Right lobe of liver (tissue), 6 donors: ENCODE measurements at regions not wholly inside any gene's neighbourhood (a gene's known extent, or its start where the extent isn't known, plus 50 kb on each side); places are given as distances from the start of the nearest gene placed in this dataset.

Source experiments
- ATAC-seq, 4 donors: fragments of 200-7000 bp; cut with Tn5 transposase; one replicate each; pipeline ENCODE4 v1.9.1; 2020; ENCODE audit warnings: mild to moderate bottlenecking in 4 of 4, moderate library complexity in 4 of 4
- DNase-seq, 3 donors: peaks; one replicate each; pipeline ENCODE4 v3.0.0-alpha.2; 2020
- H3K27ac ChIP-seq, 3 donors: fragments of 200-600 bp; one replicate each; pipeline ENCODE4 v1.8.0; 2022
- H3K27me3 ChIP-seq, 2 donors: fragments of 200-600 bp; one replicate each; pipeline ENCODE4 v1.8.0; 2022
- H3K36me3 ChIP-seq, 4 donors: fragments of 200-600 bp; sonication (generic) in 1 of 4; one replicate each; pipeline versions ENCODE4 v1.5.1 to v1.8.0; 2017 to 2022; ENCODE audit warnings: control low read depth in 1 of 4
- H3K4me1 ChIP-seq, 4 donors: fragments of 200-600 bp; sonication (generic) in 1 of 4; one replicate each; pipeline versions ENCODE4 v1.5.1 to v1.8.0; 2017 to 2022; ENCODE audit warnings: control low read depth in 1 of 4
- H3K4me3 ChIP-seq, 3 donors: fragments of 200-600 bp; one replicate each; pipeline ENCODE4 v1.8.0; 2022
- H3K9me3 ChIP-seq, 4 donors: fragments of 200-600 bp; sonication (generic) in 1 of 4; one replicate each; pipeline versions ENCODE4 v1.5.1 to v1.8.0; 2017 to 2022; ENCODE audit warnings: control low read depth in 1 of 4
- CTCF ChIP-seq, 4 donors: fragments of 200-600 bp in 3 of 4; fragments of 450-650 bp in 1 of 4; IDR thresholded peaks; one replicate each; pipeline versions ENCODE4 v1.5.1 to v1.8.0; 2016 to 2022; ENCODE audit warnings: antibody characterized with exemption in 4 of 4, mild to moderate bottlenecking in 2 of 4
- POLR2A ChIP-seq: fragments of 450-650 bp; IDR thresholded peaks from one replicate; pipeline ENCODE4 v1.6.1; 2017; ENCODE audit warnings: antibody characterized with exemption, mild to moderate bottlenecking
- WGBS: methylation state at CpG from one replicate; pipeline ENCODE4 v1.1.6; 2018; ENCODE audit warnings: low coverage, low lambda C conversion rate; ENCODE audit not compliant: insufficient coverage; ENCODE audit errors: missing lambda C conversion rate; 5-methylcytosine and 5-hydroxymethylcytosine counted together
- intact Hi-C, 2 donors: fragments of 100-400 bp; cut with DNase I; formaldehyde crosslinking; loops; one replicate each; pipeline versions ENCODE4 v1.11.2 to v1.14.1; 2022
- donor health status: DM: no; HTN: yes; CAD: no.
- donor health status: DM: no; HTN: no; CAD: no.
- donor health status: DM: no; HTN: no; CAD: no.
- donor health status: DM: no; HTN: yes; CAD: no.
- donor health status: DM: no; HTN: yes; CAD: no.

GRCh38 chr1:195030793-195031192, 1577.4 kb downstream of the KCNT2 start:
- H3K9me3 ChIP-seq = no peaks in the 10 kb centered on the region
- no peaks in the 10 kb centered on the region for H3K4me1 ChIP-seq
- H3K27ac ChIP-seq = no peak overlapping the region
- H3K36me3 ChIP-seq = no peaks in the 10 kb centered on the region
- DNase-seq = no peak
- WGBS = 80% methylated on average over 1 of the region's 5 CpGs
- no peak overlapping the region for H3K4me3 ChIP-seq
- TF ChIP-seq POLR2A (no peak), CTCF (IDR thresholded peaks at IDR 0.05) (no peak)
- peak in 1 of 4 donors; percentile 11 for ATAC-seq
- no peaks in the 10 kb centered on the region for H3K27me3 ChIP-seq
- intact Hi-C loops = no loop called here

GRCh38 chr1:195026792-195027191, 1581.4 kb downstream of the KCNT2 start:
- WGBS = 80% methylated on average over 6 of the region's 6 CpGs
- no peaks in the 10 kb centered on the region for H3K9me3 ChIP-seq
- H3K36me3 ChIP-seq = no peaks in the 10 kb centered on the region
- ATAC-seq (no peak), DNase-seq (no peak)
- no peak for TF ChIP-seq POLR2A
- TF ChIP-seq CTCF (IDR thresholded peaks at IDR 0.05) = no peak
- H3K27ac ChIP-seq = no peak overlapping the region
- H3K4me3 ChIP-seq = no peak overlapping the region
- no peaks in the 10 kb centered on the region for H3K4me1 ChIP-seq
- intact Hi-C loops = no loop called here
- H3K27me3 ChIP-seq = no peaks in the 10 kb centered on the region

- DNase-seq = no peak
- H3K27ac ChIP-seq = no peak overlapping the region
- ATAC-seq = no peak
- no peaks in the 10 kb centered on the region for H3K27me3 ChIP-seq
- no peaks in the 10 kb centered on the region for H3K36me3 ChIP-seq
- H3K4me1 ChIP-seq = no peaks in the 10 kb centered on the region
- 23% methylated on average over 1 of the region's 1 CpG for WGBS
- intact Hi-C loops = no loop called here
- TF ChIP-seq CTCF (IDR thresholded peaks at IDR 0.05) (no peak), POLR2A (no peak)
- no peaks in the 10 kb centered on the region for H3K9me3 ChIP-seq
- H3K4me3 ChIP-seq = no peak overlapping the region
Observed at GRCh38 chr1:195019385-195019784, 1588.9 kb downstream of the KCNT2 start.

- DNase-seq (no peak), ATAC-seq (no peak)
- Histone ChIP-seq H3K27ac (no peak overlapping the region), H3K36me3 (no peaks in the 10 kb centered on the region), H3K4me3 (no peak overlapping the region), H3K27me3 (no peaks in the 10 kb centered on the region), H3K4me1 (no peaks in the 10 kb centered on the region), H3K9me3 (no peaks in the 10 kb centered on the region)
- intact Hi-C loops = no loop called here
- no peak for TF ChIP-seq CTCF (IDR thresholded peaks at IDR 0.05)
- TF ChIP-seq POLR2A = no peak
- 45% methylated on average over 4 of the region's 5 CpGs for WGBS
Observed at GRCh38 chr1:195012995-195013394, 1595.2 kb downstream of the KCNT2 start.

- WGBS = 6% methylated on average over 3 of the region's 3 CpGs
- ATAC-seq = peak in 1 of 4 donors; percentile 59
Observed at GRCh38 chr1:195005338-195005737, 1602.9 kb downstream of the KCNT2 start.

More at GRCh38 chr1:195005338-195005737, 1602.9 kb downstream of the KCNT2 start:
- DNase-seq = no peak
- Histone ChIP-seq H3K36me3 (no peaks in the 10 kb centered on the region), H3K27me3 (no peaks in the 10 kb centered on the region), H3K4me1 (no peaks in the 10 kb centered on the region), H3K9me3 (no peaks in the 10 kb centered on the region), H3K27ac (no peak overlapping the region), H3K4me3 (no peak overlapping the region)
- no peak for TF ChIP-seq CTCF (IDR thresholded peaks at IDR 0.05)
- no peak for TF ChIP-seq POLR2A
- intact Hi-C loops = no loop called here
